Peyer's patch (tissue), 4 donors: ENCODE measurements at regions not wholly inside any gene's neighbourhood (a gene's known extent, or its start where the extent isn't known, plus 50 kb on each side); places are given as distances from the start of the nearest gene placed in this dataset.

Source experiments
- POLR2A ChIP-seq, 2 donors: fragments of 450-650 bp; IDR thresholded peaks; one replicate each; pipeline ENCODE4 v1.5.1; 2017; ENCODE audit warnings: antibody characterized with exemption in 2 of 2, mild to moderate bottlenecking in 2 of 2, moderate library complexity in 2 of 2
- TF ChIP-seq, protein P1 (sequence below), 6 experiments: fragments of 450-650 bp in 4 of 6; fragments of 200-600 bp in 2 of 6; sonication (generic) in 1 of 6; IDR thresholded peaks; one replicate each; pipeline ENCODE4 v1.5.1; 2017 to 2019; ENCODE audit warnings: antibody characterized with exemption in 6 of 6, mild to moderate bottlenecking in 3 of 6, moderate library complexity in 1 of 6

DNA sequence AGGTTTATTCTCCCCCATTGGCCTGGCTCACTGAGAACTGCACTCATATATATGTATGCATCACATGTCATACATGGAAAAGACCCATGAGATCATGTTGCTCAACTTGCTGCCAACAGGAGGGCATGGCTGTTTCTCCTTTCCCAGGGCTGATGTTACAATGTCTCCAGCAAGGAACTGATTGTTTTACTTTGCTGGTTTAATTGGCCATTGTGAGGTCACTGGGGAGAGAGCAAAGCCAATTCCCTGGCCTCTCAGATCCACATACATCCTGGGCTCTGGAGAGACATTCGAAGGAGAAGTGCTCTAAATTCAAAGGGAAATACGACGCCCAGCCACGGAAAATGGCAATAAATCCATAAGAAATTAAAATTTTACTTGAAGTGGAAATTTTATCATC is 287.8 kb downstream of the WDR11 start:
- TF ChIP-seq, protein P1, sequence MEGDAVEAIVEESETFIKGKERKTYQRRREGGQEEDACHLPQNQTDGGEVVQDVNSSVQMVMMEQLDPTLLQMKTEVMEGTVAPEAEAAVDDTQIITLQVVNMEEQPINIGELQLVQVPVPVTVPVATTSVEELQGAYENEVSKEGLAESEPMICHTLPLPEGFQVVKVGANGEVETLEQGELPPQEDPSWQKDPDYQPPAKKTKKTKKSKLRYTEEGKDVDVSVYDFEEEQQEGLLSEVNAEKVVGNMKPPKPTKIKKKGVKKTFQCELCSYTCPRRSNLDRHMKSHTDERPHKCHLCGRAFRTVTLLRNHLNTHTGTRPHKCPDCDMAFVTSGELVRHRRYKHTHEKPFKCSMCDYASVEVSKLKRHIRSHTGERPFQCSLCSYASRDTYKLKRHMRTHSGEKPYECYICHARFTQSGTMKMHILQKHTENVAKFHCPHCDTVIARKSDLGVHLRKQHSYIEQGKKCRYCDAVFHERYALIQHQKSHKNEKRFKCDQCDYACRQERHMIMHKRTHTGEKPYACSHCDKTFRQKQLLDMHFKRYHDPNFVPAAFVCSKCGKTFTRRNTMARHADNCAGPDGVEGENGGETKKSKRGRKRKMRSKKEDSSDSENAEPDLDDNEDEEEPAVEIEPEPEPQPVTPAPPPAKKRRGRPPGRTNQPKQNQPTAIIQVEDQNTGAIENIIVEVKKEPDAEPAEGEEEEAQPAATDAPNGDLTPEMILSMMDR (IDR thresholded peaks at IDR 0.05), result no peak
- no peak for TF ChIP-seq POLR2A (IDR thresholded peaks at IDR 0.05)
